ENCODE measurements at regions not wholly inside any gene's neighbourhood (a gene's known extent, or its start where the extent isn't known, plus 50 kb on each side); places are given as distances from the start of the nearest gene placed in this dataset.

DNA sequence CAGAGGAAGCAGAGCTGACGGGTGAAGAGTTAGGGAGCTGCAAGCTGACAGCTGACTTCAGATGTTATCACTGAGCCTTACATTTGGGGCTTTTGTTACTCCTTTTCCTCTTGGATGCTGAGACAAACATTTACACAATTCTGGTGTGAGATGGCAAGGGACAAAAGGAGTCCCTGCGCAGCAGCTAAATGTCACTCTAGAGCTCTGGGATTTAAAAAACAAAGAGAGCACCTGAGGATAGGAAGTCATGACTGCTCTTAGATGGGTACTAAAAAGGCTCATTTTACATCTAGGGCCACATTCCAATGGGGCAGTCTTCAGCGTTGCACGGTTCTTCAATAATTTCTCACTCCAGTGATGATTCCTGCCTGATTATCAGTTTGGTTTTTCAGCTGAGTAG is 204.5 kb downstream of the RAB38 start:
- DNase-seq (ENCODE audit: low spot score in 2 of 2, unreplicated experiment in 2 of 2) = no peak
- no peaks in the 10 kb centered on the region for H3K27me3 Mint-ChIP-seq (ENCODE audit: low read depth)
- H3K27ac Mint-ChIP-seq = no peak overlapping the region
- H3K4me1 Mint-ChIP-seq = peaks cover 5% of the 10 kb centered on the region
- H3K4me3 Mint-ChIP-seq = no peak overlapping the region
- TF ChIP-seq, protein P1, sequence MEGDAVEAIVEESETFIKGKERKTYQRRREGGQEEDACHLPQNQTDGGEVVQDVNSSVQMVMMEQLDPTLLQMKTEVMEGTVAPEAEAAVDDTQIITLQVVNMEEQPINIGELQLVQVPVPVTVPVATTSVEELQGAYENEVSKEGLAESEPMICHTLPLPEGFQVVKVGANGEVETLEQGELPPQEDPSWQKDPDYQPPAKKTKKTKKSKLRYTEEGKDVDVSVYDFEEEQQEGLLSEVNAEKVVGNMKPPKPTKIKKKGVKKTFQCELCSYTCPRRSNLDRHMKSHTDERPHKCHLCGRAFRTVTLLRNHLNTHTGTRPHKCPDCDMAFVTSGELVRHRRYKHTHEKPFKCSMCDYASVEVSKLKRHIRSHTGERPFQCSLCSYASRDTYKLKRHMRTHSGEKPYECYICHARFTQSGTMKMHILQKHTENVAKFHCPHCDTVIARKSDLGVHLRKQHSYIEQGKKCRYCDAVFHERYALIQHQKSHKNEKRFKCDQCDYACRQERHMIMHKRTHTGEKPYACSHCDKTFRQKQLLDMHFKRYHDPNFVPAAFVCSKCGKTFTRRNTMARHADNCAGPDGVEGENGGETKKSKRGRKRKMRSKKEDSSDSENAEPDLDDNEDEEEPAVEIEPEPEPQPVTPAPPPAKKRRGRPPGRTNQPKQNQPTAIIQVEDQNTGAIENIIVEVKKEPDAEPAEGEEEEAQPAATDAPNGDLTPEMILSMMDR (IDR thresholded peaks at IDR 0.05; ENCODE audit: unreplicated experiment) = no peak
- H3K36me3 Mint-ChIP-seq = no peaks in the 10 kb centered on the region
- H3K9me3 Mint-ChIP-seq = no peaks in the 10 kb centered on the region

DNA sequence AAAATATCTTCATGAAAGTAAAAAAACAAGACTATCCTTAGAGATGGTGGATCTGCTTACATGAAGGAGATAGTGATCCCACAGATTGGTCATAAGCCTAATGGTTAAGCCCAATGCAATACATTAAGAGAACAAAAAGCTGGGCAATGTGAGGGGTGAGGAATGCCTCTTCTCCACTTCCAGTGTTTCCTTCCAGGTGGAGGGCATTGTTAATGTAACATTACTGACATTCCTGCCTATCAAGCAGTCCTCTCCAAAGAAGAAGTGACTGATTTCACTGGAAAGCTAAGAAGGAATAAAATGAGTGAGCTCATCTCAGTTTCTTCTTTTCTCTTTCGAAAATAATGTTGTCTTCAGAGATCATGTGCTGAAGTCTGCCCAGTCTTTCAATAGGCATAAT is 207.8 kb downstream of the RAB38 start:
- no peaks in the 10 kb centered on the region for H3K36me3 Mint-ChIP-seq
- no peaks in the 10 kb centered on the region for H3K9me3 Mint-ChIP-seq
- H3K4me1 Mint-ChIP-seq = peaks cover 5% of the 10 kb centered on the region
- TF ChIP-seq, protein P1 (IDR thresholded peaks at IDR 0.05; ENCODE audit: unreplicated experiment) = no peak
- no peak for DNase-seq (ENCODE audit: low spot score in 2 of 2, unreplicated experiment in 2 of 2)
- no peak overlapping the region for H3K4me3 Mint-ChIP-seq
- H3K27me3 Mint-ChIP-seq (ENCODE audit: low read depth) = no peaks in the 10 kb centered on the region
- no peak overlapping the region for H3K27ac Mint-ChIP-seq

- Mint-ChIP-seq H3K9me3 (no peaks in the 10 kb centered on the region), H3K36me3 (no peaks in the 10 kb centered on the region), H3K4me3 (no peak overlapping the region), H3K27ac (peak overlapping the region; percentile 87), H3K27me3 (ENCODE audit: low read depth) (no peaks in the 10 kb centered on the region), H3K4me1 (peaks cover 5% of the 10 kb centered on the region)
- TF ChIP-seq, protein P1 (IDR thresholded peaks at IDR 0.05; ENCODE audit: unreplicated experiment) = no peak
- no peak for DNase-seq (ENCODE audit: low spot score in 2 of 2, unreplicated experiment in 2 of 2)
Observed at GRCh38 chr11:87966694-87967093, 208.5 kb downstream of the RAB38 start.

GRCh38 chr11:87966216-87966615 is 209.0 kb downstream of the RAB38 start:
- no peaks in the 10 kb centered on the region for H3K9me3 Mint-ChIP-seq
- no peak for DNase-seq (ENCODE audit: low spot score in 2 of 2, unreplicated experiment in 2 of 2)
- TF ChIP-seq, protein P1 (IDR thresholded peaks at IDR 0.05; ENCODE audit: unreplicated experiment) = no peak
- no peaks in the 10 kb centered on the region for H3K27me3 Mint-ChIP-seq (ENCODE audit: low read depth)
- H3K4me1 Mint-ChIP-seq = peaks cover 5% of the 10 kb centered on the region
- no peaks in the 10 kb centered on the region for H3K36me3 Mint-ChIP-seq
- no peak overlapping the region for H3K4me3 Mint-ChIP-seq
- peak overlapping the region; percentile 87 for H3K27ac Mint-ChIP-seq

- Mint-ChIP-seq H3K27ac (no peak overlapping the region), H3K36me3 (no peaks in the 10 kb centered on the region), H3K27me3 (ENCODE audit: low read depth) (no peaks in the 10 kb centered on the region), H3K4me3 (no peak overlapping the region), H3K9me3 (no peaks in the 10 kb centered on the region), H3K4me1 (peaks cover 2% of the 10 kb centered on the region)
- no peak for DNase-seq (ENCODE audit: low spot score in 2 of 2, unreplicated experiment in 2 of 2)
- TF ChIP-seq, protein P1 (IDR thresholded peaks at IDR 0.05; ENCODE audit: unreplicated experiment) = no peak
Observed at GRCh38 chr11:87961606-87962005, 213.6 kb downstream of the RAB38 start.

- Mint-ChIP-seq H3K4me3 (no peak overlapping the region), H3K36me3 (no peaks in the 10 kb centered on the region), H3K9me3 (no peaks in the 10 kb centered on the region), H3K27ac (no peak overlapping the region), H3K27me3 (ENCODE audit: low read depth) (no peaks in the 10 kb centered on the region), H3K4me1 (no peaks in the 10 kb centered on the region)
- DNase-seq (ENCODE audit: low spot score in 2 of 2, unreplicated experiment in 2 of 2) = no peak
- TF ChIP-seq, protein P1 (IDR thresholded peaks at IDR 0.05; ENCODE audit: unreplicated experiment) = no peak
Observed at GRCh38 chr11:87957961-87958360, 217.3 kb downstream of the RAB38 start.

All from mesothelial cell of epicardium (in vitro differentiated cells).